Smooth muscle cell (in vitro differentiated cells): ENCODE measurements at regions not wholly inside any gene's neighbourhood (a gene's known extent, or its start where the extent isn't known, plus 50 kb on each side); places are given as distances from the start of the nearest gene placed in this dataset.

ENCODE experiments used
- DNase-seq: peaks from one replicate; lab custom pipeline; 2025; ENCODE audit not compliant: unreplicated experiment; lab: John Stamatoyannopoulos, UW
- H2AFZ ChIP-seq: fragments of 200-600 bp; sonication (generic); 2 replicates; pipeline ENCODE4 v1.6.0; 2016; ENCODE audit warnings: antibody characterized with exemption, low read depth, mild to moderate bottlenecking
- H3F3A ChIP-seq: fragments of 200-600 bp; sonication (generic); 2 replicates; pipeline ENCODE4 v1.6.0; 2017; ENCODE audit warnings: antibody characterized with exemption, low read depth
- H3K27ac ChIP-seq: fragments of 200-600 bp; sonication (generic); 2 replicates; pipeline ENCODE4 v1.5.1; 2016; ENCODE audit warnings: low read depth, mild to moderate bottlenecking
- H3K27me3 ChIP-seq: fragments of 200-600 bp; sonication (generic); 2 replicates; pipeline ENCODE4 v1.6.1; 2016; ENCODE audit warnings: low read depth, mild to moderate bottlenecking
- H3K36me3 ChIP-seq: fragments of 200-600 bp; sonication (generic); 2 replicates; pipeline ENCODE4 v1.5.1; 2016; ENCODE audit warnings: low read depth
- H3K4me1 ChIP-seq: fragments of 200-600 bp; sonication (generic); 2 replicates; pipeline ENCODE4 v1.5.1; 2016; ENCODE audit warnings: low read depth
- H3K4me2 ChIP-seq: fragments of 200-600 bp; sonication (generic); 2 replicates; pipeline ENCODE4 v1.6.0; 2016; ENCODE audit warnings: mild to moderate bottlenecking
- H3K4me3 ChIP-seq: fragments of 200-600 bp; sonication (generic); 2 replicates; pipeline ENCODE4 v1.5.1; 2016; ENCODE audit warnings: mild to moderate bottlenecking
- H3K79me2 ChIP-seq: fragments of 200-600 bp; sonication (generic); 2 replicates; pipeline ENCODE4 v1.6.0; 2016; ENCODE audit warnings: low read depth, mild to moderate bottlenecking
- H3K9ac ChIP-seq: fragments of 200-600 bp; sonication (generic); 2 replicates; pipeline ENCODE4 v1.6.0; 2016; ENCODE audit warnings: low read depth
- H3K9me3 ChIP-seq: fragments of 200-600 bp; sonication (generic); replicated peaks from 2 replicates; pipeline ENCODE4 v1.5.1; 2016; ENCODE audit warnings: low read depth
- H4K20me1 ChIP-seq: fragments of 200-600 bp; sonication (generic); 2 replicates; pipeline ENCODE4 v1.6.0; 2016; ENCODE audit warnings: low read depth
- CTCF ChIP-seq: fragments of 200-600 bp; sonication (generic); IDR thresholded peaks from 2 replicates; pipeline ENCODE4 v1.5.1; 2017; ENCODE audit warnings: borderline replicate concordance, mild to moderate bottlenecking, antibody characterized with exemption; ENCODE audit not compliant: insufficient read depth, poor library complexity, severe bottlenecking
- WGBS: methylation state at CpG from one replicate; pipeline ENCODE4 v1.1.7; 2016; ENCODE audit warnings: low lambda C conversion rate; 5-methylcytosine and 5-hydroxymethylcytosine counted together

- H4K20me1 ChIP-seq, result no peaks in the 10 kb centered on the region
- peaks cover 18% of the 10 kb centered on the region for H3F3A ChIP-seq
- H3K9me3 ChIP-seq, result no peaks in the 10 kb centered on the region
- H3K36me3 ChIP-seq, result no peaks in the 10 kb centered on the region
- no peak overlapping the region for H3K4me2 ChIP-seq
- no peak for TF ChIP-seq CTCF
- no peak for DNase-seq
- no peak overlapping the region for H3K27ac ChIP-seq
- WGBS, result 93% methylated on average over 10 of the region's 10 CpGs
- H2AFZ ChIP-seq, result no peak overlapping the region
- H3K9ac ChIP-seq, result no peak overlapping the region
- H3K79me2 ChIP-seq, result no peaks in the 10 kb centered on the region
- no peak overlapping the region for H3K4me3 ChIP-seq
- peaks cover 20% of the 10 kb centered on the region for H3K4me1 ChIP-seq
- H3K27me3 ChIP-seq, result no peaks in the 10 kb centered on the region
Observed at GRCh38 chr20:50289581-50289980, 99.0 kb downstream of the CEBPB start.

GRCh38 chr20:50290112-50290511 lies 99.5 kb downstream of the CEBPB start:
- 95% methylated on average over 12 of the region's 12 CpGs for WGBS
- Histone ChIP-seq H4K20me1 (no peaks in the 10 kb centered on the region), H3K27me3 (no peaks in the 10 kb centered on the region), H2AFZ (no peak overlapping the region), H3K9ac (no peak overlapping the region), H3K9me3 (no peaks in the 10 kb centered on the region), H3F3A (peaks cover 12% of the 10 kb centered on the region), H3K4me2 (no peak overlapping the region), H3K79me2 (no peaks in the 10 kb centered on the region), H3K36me3 (no peaks in the 10 kb centered on the region), H3K4me3 (no peak overlapping the region), H3K27ac (no peak overlapping the region), H3K4me1 (peaks cover 15% of the 10 kb centered on the region)
- TF ChIP-seq CTCF, result no peak
- DNase-seq, result no peak

- Histone ChIP-seq H3K4me3 (no peak overlapping the region), H3K9me3 (no peaks in the 10 kb centered on the region), H4K20me1 (no peaks in the 10 kb centered on the region), H3K4me2 (no peak overlapping the region), H3K9ac (no peak overlapping the region), H3K79me2 (no peaks in the 10 kb centered on the region), H3F3A (peaks cover 7% of the 10 kb centered on the region), H3K4me1 (peaks cover 10% of the 10 kb centered on the region), H2AFZ (no peak overlapping the region), H3K27me3 (no peaks in the 10 kb centered on the region), H3K27ac (no peak overlapping the region), H3K36me3 (no peaks in the 10 kb centered on the region)
- 95% methylated on average over 5 of the region's 5 CpGs for WGBS
- no peak for DNase-seq
- TF ChIP-seq CTCF, result no peak
Observed at GRCh38 chr20:50290808-50291207, 100.2 kb downstream of the CEBPB start.

- no peaks in the 10 kb centered on the region for H3K9me3 ChIP-seq
- WGBS, result 93% methylated on average over 16 of the region's 16 CpGs
- no peak for DNase-seq
- no peaks in the 10 kb centered on the region for H4K20me1 ChIP-seq
- no peaks in the 10 kb centered on the region for H3K27me3 ChIP-seq
- no peak for TF ChIP-seq CTCF
- no peak overlapping the region for H3K9ac ChIP-seq
- no peaks in the 10 kb centered on the region for H3K36me3 ChIP-seq
- H3K27ac ChIP-seq, result no peak overlapping the region
- H2AFZ ChIP-seq, result no peak overlapping the region
- H3K4me3 ChIP-seq, result no peak overlapping the region
- no peaks in the 10 kb centered on the region for H3K79me2 ChIP-seq
- H3F3A ChIP-seq, result peaks cover 5% of the 10 kb centered on the region
- H3K4me1 ChIP-seq, result peaks cover 5% of the 10 kb centered on the region
- H3K4me2 ChIP-seq, result no peak overlapping the region
Observed at GRCh38 chr20:50291254-50292078, 100.8 kb downstream of the CEBPB start.
